HT-29 (cell line): ENCODE measurements at regions not wholly inside any gene's neighbourhood (a gene's known extent, or its start where the extent isn't known, plus 50 kb on each side); places are given as distances from the start of the nearest gene placed in this dataset.
A peak's percentile ranks its signal among the peaks of the same experiment; 100 is the strongest.
"Not testable (repeated sequence)": the region's sequence is repeated elsewhere in the genome, so short reads cannot be mapped to it uniquely, and the experiment has no call there.

Experiments
- DNase-seq: peaks from one replicate; pipeline ENCODE4 v3.0.0-alpha.2; 2015; ENCODE audit warnings: low spot score

DNA sequence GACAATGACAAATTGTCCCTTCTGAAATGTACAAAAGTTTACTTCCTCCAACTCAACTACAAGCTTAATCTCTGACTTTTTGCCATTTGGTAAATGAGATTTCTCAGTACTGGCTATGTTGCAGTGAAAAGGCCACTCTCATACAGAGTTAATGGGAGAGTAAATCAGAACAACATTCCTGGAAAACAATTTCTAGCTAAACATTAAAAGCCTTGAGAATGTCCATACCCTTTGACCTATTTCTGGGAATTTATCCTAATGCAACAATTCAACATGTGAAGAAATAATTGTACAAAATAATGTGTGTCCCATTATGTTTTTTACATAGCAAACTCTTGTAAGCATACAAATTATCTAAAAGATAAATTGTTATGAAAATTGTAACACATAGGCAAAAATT is 56.3 kb upstream of the SPEF2 start:
- no peak for DNase-seq

DNA sequence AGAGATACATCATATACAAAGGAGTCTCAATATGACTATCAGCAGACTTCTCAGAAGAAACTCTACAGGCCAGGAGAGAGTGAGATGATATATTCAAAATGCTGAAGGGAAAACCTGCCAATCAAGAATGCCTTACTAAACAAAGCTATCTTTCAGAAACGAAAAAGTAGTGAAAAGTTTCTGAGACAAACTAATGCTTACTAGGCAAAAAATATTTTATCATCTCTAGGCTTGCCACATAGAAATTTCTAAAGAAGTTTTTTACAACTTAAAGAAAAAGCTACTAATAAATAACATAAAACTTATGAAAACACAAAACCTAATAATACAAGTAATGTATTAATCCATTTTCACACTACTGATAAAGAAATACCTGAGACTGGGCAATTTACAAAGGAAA is 59.9 kb upstream of the SPEF2 start:
- DNase-seq, result no peak

- DNase-seq, result no peak
Measured at GRCh38 chr5:35557199-35557598, 60.5 kb upstream of the SPEF2 start.

GRCh38 chr5:35554016-35554415 is 63.6 kb upstream of the SPEF2 start:
- no peak for DNase-seq

- no peak for DNase-seq
Measured at GRCh38 chr5:35545190-35545589, 72.5 kb upstream of the SPEF2 start.

GRCh38 chr5:35543408-35543807 is 74.3 kb upstream of the SPEF2 start:
- no peak for DNase-seq

- no peak for DNase-seq
Measured at GRCh38 chr5:35540002-35540401, 77.7 kb upstream of the SPEF2 start.

DNA sequence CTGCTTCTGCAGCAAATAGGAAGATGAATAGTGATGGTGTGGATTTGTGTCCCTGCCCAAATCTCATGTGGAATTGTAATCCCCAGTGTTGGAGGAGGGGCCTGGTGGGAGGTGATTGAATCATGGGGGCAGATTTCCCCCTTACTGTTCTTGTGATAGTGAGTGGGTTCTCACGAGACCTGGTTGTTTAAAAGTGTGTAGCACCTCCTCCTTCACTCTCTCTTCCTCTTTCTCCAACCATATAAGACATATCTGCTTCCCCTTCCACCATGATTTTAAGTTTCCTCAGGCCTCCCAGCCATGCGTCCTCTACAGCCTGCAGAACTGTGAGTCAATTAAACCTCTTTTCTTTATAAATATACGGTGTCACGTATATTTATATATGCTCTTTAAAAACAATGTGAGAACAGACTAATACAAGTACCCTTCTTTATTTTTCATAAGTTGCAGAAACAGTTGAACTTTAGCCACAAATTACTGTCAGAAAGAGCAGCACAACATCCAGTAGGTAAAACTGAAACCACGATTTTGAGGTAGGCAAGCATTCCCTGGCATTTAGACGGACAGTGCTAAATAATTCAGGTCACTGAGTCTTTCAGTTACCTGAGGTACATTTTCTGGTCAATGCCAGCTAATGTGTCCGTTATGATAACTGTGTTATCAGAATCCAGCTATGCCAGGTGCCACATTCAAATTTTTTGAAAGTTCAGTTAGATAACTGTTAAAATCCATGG is 79.3 kb upstream of the SPEF2 start:
- no peak for DNase-seq

- no peak for DNase-seq
Measured at GRCh38 chr5:35533156-35533555, 84.5 kb upstream of the SPEF2 start.

DNA sequence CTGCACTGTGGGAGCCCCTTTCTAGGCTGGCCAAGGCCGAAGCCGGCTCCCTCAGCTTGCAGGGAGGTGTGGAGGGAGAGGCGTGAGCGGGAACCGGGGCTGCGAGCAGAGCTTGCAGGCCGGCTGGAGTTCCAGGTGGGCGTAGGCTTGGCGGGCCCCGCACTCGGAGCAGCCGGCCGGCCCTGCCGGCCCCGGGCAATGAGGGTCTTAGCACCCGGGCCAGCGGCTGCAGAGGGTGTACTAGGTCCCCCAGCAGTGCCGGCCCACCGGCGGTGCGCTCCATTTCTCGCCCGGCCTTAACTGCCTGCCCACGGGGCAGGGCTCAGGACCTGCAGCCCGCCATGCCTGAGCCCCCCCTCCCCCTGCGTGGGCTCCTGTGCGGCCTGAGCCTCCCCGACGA is 86.1 kb upstream of the SPEF2 start:
- not testable (repeated sequence) for DNase-seq

DNA sequence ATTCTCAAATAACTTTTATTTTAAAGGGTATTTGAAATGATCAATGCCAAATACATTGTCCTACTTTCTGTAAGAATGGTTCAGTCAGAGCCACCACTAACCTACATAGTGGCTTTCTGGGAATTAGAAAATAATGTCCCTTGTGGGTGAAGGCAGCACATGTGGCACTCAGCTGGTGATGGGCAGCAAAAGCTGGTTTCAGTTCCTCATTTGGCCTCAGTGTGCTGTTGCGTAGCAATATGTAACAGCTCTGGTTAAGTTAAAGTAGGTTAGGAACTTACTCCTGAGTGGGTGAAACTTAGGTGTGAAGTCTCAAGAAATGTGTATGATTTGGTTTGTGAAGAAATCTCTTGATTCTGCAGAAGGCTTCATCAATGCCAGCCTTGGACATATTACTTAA is 99.6 kb upstream of the SPEF2 start:
- DNase-seq, result no peak

GRCh38 chr5:35516271-35516670 is 101.4 kb upstream of the SPEF2 start:
- DNase-seq, result no peak

GRCh38 chr5:35513612-35514011 is 104.1 kb upstream of the SPEF2 start:
- DNase-seq, result no peak

GRCh38 chr5:35502206-35502605 is 115.5 kb upstream of the SPEF2 start:
- DNase-seq, result no peak

GRCh38 chr5:35488791-35489190 is 128.9 kb upstream of the SPEF2 start:
- peak; percentile 19 for DNase-seq

- DNase-seq, result no peak
Measured at GRCh38 chr5:35488055-35488454, 129.6 kb upstream of the SPEF2 start.

GRCh38 chr5:35487233-35488025 is 130.2 kb upstream of the SPEF2 start:
- DNase-seq, result no peak

GRCh38 chr5:35485487-35485886 is 132.2 kb upstream of the SPEF2 start:
- DNase-seq, result no peak

DNA sequence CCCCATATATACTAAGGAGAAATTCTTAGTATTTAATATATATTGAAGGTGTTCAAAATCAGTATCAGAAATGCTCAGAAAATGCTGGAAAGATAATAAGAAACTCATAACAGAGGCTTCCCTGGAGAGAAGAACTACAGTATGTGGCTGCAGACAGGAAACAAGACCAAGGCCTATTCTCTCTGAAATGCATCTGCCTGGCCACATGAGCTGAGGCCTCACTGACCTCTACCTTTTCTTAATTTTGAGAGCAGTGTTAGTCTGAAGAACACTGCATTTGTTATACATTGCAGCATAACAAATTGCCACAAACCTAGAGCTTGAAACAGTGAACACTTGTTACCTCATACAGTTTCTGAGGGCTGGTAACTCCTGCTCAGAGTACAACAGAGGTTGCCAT is 133.4 kb upstream of the SPEF2 start:
- DNase-seq, result no peak

DNA sequence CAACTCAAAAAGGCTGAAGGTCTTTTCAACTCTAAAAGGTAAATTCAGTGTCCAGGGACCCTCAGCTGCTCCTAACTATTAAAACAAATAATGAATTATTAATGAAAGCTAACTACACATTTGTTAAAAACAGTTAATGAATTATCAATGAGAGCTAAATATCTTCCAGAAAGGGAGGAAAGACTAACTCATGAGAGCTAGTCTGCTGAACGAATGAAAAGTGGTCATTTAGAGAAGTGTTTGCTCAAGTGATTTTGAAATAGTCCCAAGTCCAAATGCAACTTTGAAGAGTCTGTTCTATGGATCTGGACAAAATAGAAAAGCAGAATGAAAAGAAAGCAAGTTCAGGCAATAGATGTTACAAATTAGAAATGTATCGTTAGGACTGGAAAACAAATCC is 133.9 kb upstream of the SPEF2 start:
- no peak for DNase-seq

DNA sequence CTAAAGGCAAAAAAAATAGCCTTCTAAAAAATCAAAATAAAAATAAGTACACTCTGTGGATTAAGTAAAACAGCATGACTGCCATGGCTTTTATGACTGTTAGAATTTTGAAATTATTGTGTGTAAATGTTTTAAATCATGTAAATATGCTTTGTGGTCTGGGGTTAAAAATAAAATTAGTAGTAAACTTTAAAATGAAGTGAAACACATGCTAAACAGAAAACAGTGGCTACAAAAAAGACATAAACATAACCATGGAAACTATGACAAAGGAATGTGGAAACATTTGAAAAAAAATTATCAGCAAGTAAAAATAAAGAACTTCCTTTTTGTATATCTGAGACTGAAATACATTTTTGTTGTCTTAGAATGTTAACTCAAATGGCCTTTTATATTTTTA is 134.5 kb upstream of the SPEF2 start:
- DNase-seq, result no peak

DNA sequence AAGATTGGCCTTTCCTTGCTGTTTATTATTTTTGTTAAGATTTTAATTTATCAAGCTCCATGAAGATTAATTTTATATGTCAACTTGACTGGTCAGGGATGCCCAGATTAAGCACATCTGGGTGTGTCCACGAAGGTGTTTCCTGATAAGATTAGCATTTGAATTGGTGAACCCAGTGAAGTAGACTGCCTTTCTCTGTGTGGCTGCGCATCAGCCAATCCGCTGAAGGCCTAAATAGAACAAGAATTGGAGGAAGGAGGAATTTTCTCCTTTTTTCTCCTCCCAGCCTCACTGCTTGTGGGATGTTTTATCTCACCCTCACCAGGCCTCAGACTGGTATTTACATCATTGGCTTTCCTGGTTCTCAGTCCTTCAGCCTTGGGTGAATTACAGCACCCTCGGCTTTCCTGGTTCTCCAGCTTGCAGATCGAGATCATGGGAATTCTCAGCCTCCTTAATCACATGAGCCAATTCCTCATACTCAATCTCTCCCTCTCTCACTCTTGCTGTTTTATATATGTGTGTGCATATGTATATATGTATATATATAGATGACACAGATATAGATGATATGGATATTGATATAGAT is 135.4 kb upstream of the SPEF2 start:
- DNase-seq, result no peak
